H1 (cell line): ENCODE measurements at regions not wholly inside any gene's neighbourhood (a gene's known extent, or its start where the extent isn't known, plus 50 kb on each side); places are given as distances from the start of the nearest gene placed in this dataset.

Experiments used
- CTCF ChIA-PET: fragments of 300-600 bp; sonication (Branson Sonifier 250); formaldehyde crosslinking; loops from one replicate; lab custom pipeline; 2021; ENCODE audit not compliant: partially characterized antibody; lab: Charles Lee
- POLR2A ChIA-PET: fragments of 300-600 bp; sonication (Branson Sonifier 250); formaldehyde crosslinking; loops from one replicate; lab custom pipeline; 2021; ENCODE audit warnings: inconsistent platforms; ENCODE audit not compliant: partially characterized antibody; lab: Charles Lee
- DNase-seq, 2 experiments: peaks; one replicate each; pipeline versions ENCODE4 v3.0.0 to v3.0.0-alpha.2; 2010 to 2022; ENCODE audit warnings: low spot score in 2 of 2, low read depth in 1 of 2, mixed read lengths in 1 of 2
- FAIRE-seq: peaks from 2 replicates; lab custom pipeline; 2011; peaks lifted over from hg19 to GRCh38; lab: Jason Lieb, UNC
- H2AFZ ChIP-seq: 2 replicates; pipeline ENCODE4 v1.8.1; 2012; ENCODE audit warnings: low read length, inconsistent platforms
- H2AK5ac ChIP-seq: 2 replicates; pipeline ENCODE4 v1.6.1; 2013; ENCODE audit warnings: low read depth, low read length
- H2BK120ac ChIP-seq: replicated peaks from 2 replicates; pipeline ENCODE3; 2013; ENCODE audit warnings: low read depth, low read length, inconsistent platforms
- H2BK12ac ChIP-seq: 2 replicates; pipeline ENCODE4 v1.6.1; 2013; ENCODE audit warnings: low read depth, low read length
- H2BK15ac ChIP-seq: 2 replicates; pipeline ENCODE4 v1.6.1; 2013; ENCODE audit warnings: low read length
- H2BK20ac ChIP-seq: 2 replicates; pipeline ENCODE4 v1.6.1; 2013; ENCODE audit warnings: low read length
- H2BK5ac ChIP-seq: 2 replicates; pipeline ENCODE4 v1.6.1; 2013; ENCODE audit warnings: low read depth, low read length
- H3K14ac ChIP-seq: 2 replicates; pipeline ENCODE4 v1.6.1; 2013; ENCODE audit warnings: inconsistent platforms; ENCODE audit not compliant: insufficient read length
- H3K18ac ChIP-seq: 2 replicates; pipeline ENCODE4 v1.6.1; 2013; ENCODE audit warnings: low read length; ENCODE audit errors: extremely low read depth
- H3K23ac ChIP-seq: 2 replicates; pipeline ENCODE4 v1.6.1; 2013; ENCODE audit warnings: inconsistent platforms; ENCODE audit not compliant: insufficient read length
- H3K23me2 ChIP-seq: 2 replicates; pipeline ENCODE4 v1.6.1; 2013; ENCODE audit warnings: low read depth, low read length
- H3K27ac ChIP-seq: 2 replicates; pipeline ENCODE4 v1.6.1; 2011; ENCODE audit warnings: low read depth, low read length, inconsistent platforms
- H3K27me3 ChIP-seq, 4 experiments: replicated peaks in 1 of 4; 1 replicate in 1 of 4; 2 replicates in 3 of 4; pipeline versions ENCODE4 v1.6.1 to v1.8.1; 2011 to 2013; ENCODE audit warnings: low read length in 3 of 4, mild to moderate bottlenecking in 3 of 4, inconsistent platforms in 2 of 4, mixed read lengths in 2 of 4, moderate library complexity in 1 of 4; ENCODE audit not compliant: control insufficient read depth in 3 of 4, insufficient read depth in 3 of 4; ENCODE audit errors: extremely low read depth in 1 of 4
- H3K36me3 ChIP-seq, 4 experiments: 2 replicates each; pipeline versions ENCODE4 v1.6.1 to v1.8.1; 2011 to 2013; ENCODE audit warnings: mild to moderate bottlenecking in 4 of 4, low read length in 3 of 4, moderate library complexity in 2 of 4, control low read depth in 1 of 4, inconsistent platforms in 1 of 4; ENCODE audit not compliant: insufficient read depth in 4 of 4, control insufficient read depth in 2 of 4
- H3K4ac ChIP-seq: replicated peaks from 2 replicates; pipeline ENCODE3; 2013; ENCODE audit warnings: low read length, low read depth, mixed read lengths, inconsistent platforms; ENCODE audit not compliant: insufficient read length
- H3K4me1 ChIP-seq, 4 experiments: replicated peaks in 1 of 4; 1 replicate in 1 of 4; 2 replicates in 3 of 4; pipeline versions ENCODE4 v1.6.1 to v1.8.1; 2011 to 2013; ENCODE audit warnings: low read length in 3 of 4, inconsistent platforms in 2 of 4, mixed read lengths in 1 of 4; ENCODE audit not compliant: insufficient read depth in 4 of 4, control insufficient read depth in 3 of 4
- H3K4me2 ChIP-seq, 2 experiments: 2 replicates each; pipeline versions ENCODE4 v1.6.1 to v1.8.1; 2011 to 2013; ENCODE audit warnings: low read depth in 2 of 2, low read length in 2 of 2, control low read depth in 1 of 2, inconsistent platforms in 1 of 2, mild to moderate bottlenecking in 1 of 2; ENCODE audit not compliant: insufficient read depth in 1 of 2
- H3K4me3 ChIP-seq, 4 experiments: fragments of 200-600, 300-600 bp in 1 of 4; sonication (generic), shearing (Covaris generic), sonication (Bioruptor Twin) in 1 of 4; 2 replicates each; pipeline versions ENCODE4 v1.5.1 to v1.8.1; 2011 to 2016; ENCODE audit warnings: low read length in 4 of 4, low read depth in 3 of 4, control low read depth in 2 of 4, inconsistent platforms in 2 of 4, mild to moderate bottlenecking in 2 of 4, mixed read lengths in 1 of 4, moderate library complexity in 1 of 4; ENCODE audit not compliant: insufficient read depth in 2 of 4; ENCODE audit errors: extremely low read depth in 1 of 4
- H3K56ac ChIP-seq: replicated peaks from 2 replicates; pipeline ENCODE3; 2013; ENCODE audit warnings: low read depth, mild to moderate bottlenecking, mixed read lengths, low read length, inconsistent platforms; ENCODE audit not compliant: insufficient read length
- H3K79me1 ChIP-seq: 2 replicates; pipeline ENCODE4 v1.6.1; 2013; ENCODE audit warnings: low read depth, low read length, control low read depth
- H3K79me2 ChIP-seq, 2 experiments: 2 replicates each; pipeline versions ENCODE4 v1.6.1 to v1.8.1; 2012 to 2013; ENCODE audit warnings: low read length in 2 of 2, mild to moderate bottlenecking in 2 of 2, inconsistent platforms in 1 of 2; ENCODE audit not compliant: insufficient read depth in 2 of 2, control insufficient read depth in 1 of 2
- H3K9ac ChIP-seq, 4 experiments: replicated peaks in 1 of 4; 1 replicate in 1 of 4; 2 replicates in 3 of 4; pipeline versions ENCODE4 v1.6.1 to v1.8.1; 2011 to 2013; ENCODE audit warnings: low read depth in 3 of 4, low read length in 3 of 4, control low read depth in 2 of 4, mild to moderate bottlenecking in 2 of 4, moderate library complexity in 2 of 4, inconsistent platforms in 1 of 4; ENCODE audit errors: extremely low read depth in 1 of 4
- H3K9me3 ChIP-seq, 2 experiments: 2 replicates each; pipeline versions ENCODE4 v1.6.1 to v1.8.1; 2012 to 2013; ENCODE audit warnings: mild to moderate bottlenecking in 2 of 2, moderate library complexity in 2 of 2, control low read depth in 1 of 2, inconsistent platforms in 1 of 2, low read depth in 1 of 2, low read length in 1 of 2, mixed read lengths in 1 of 2; ENCODE audit not compliant: insufficient read depth in 2 of 2
- H4K20me1 ChIP-seq, 2 experiments: replicated peaks in 1 of 2; 2 replicates each; pipeline versions ENCODE3 to v1.8.1; 2011 to 2013; ENCODE audit warnings: inconsistent platforms in 2 of 2, low read length in 2 of 2, mild to moderate bottlenecking in 1 of 2; ENCODE audit not compliant: insufficient read depth in 2 of 2, control insufficient read depth in 1 of 2
- H4K5ac ChIP-seq: 2 replicates; pipeline ENCODE4 v1.6.1; 2013; ENCODE audit warnings: low read length, low read depth, mixed read lengths, inconsistent platforms; ENCODE audit not compliant: insufficient read length
- H4K8ac ChIP-seq: 2 replicates; pipeline ENCODE4 v1.8.0; 2013; ENCODE audit warnings: mild to moderate bottlenecking, moderate library complexity, low read length, inconsistent platforms; ENCODE audit not compliant: insufficient read depth; ENCODE audit errors: extremely low read depth
- H4K91ac ChIP-seq: replicated peaks from 2 replicates; pipeline ENCODE3; 2013; ENCODE audit warnings: low read length, mixed read lengths, inconsistent platforms; ENCODE audit not compliant: insufficient read length
- GABPA ChIP-seq: IDR thresholded peaks from 2 replicates; pipeline ENCODE4 v1.6.1; 2011; ENCODE audit warnings: mild to moderate bottlenecking, low read length, moderate library complexity, borderline replicate concordance; ENCODE audit not compliant: insufficient read depth
- TAF1 ChIP-seq: IDR thresholded peaks from 2 replicates; pipeline ENCODE4 v1.6.1; 2011; ENCODE audit warnings: mild to moderate bottlenecking, low read depth, low read length
- TEAD4 ChIP-seq: IDR thresholded peaks from 2 replicates; pipeline ENCODE4 v1.6.1; 2012; ENCODE audit warnings: low read depth, low read length, inconsistent platforms, mixed read lengths
- WGBS, 2 experiments: shearing (Covaris generic) in 1 of 2; methylation state at CpG; one replicate each; pipeline versions ENCODE4 v1.1.6 to v1.1.7; 2013 to 2015; ENCODE audit warnings: low lambda C conversion rate in 2 of 2, mixed read lengths in 2 of 2, inconsistent platforms in 1 of 2, low coverage in 1 of 2, missing lambda C conversion rate in 1 of 2; ENCODE audit not compliant: insufficient replicate concordance in 2 of 2, insufficient coverage in 1 of 2, insufficient read length in 1 of 2; ENCODE audit errors: extremely low coverage in 1 of 2, missing lambda C conversion rate in 1 of 2; 5-methylcytosine and 5-hydroxymethylcytosine counted together

GRCh38 chr6:24057030-24057429, 69.0 kb upstream of the NRSN1 start:
- TF ChIP-seq TEAD4 = no peak
- TF ChIP-seq GABPA = no peak
- TF ChIP-seq TAF1 = no peak

More at GRCh38 chr6:24057030-24057429, 69.0 kb upstream of the NRSN1 start:
- Histone ChIP-seq H3K4me2 (no peak overlapping the region), H3K79me2 (no peaks in the 10 kb centered on the region), H2BK15ac (no peak overlapping the region), H2BK20ac (no peak overlapping the region), H3K23ac (no peak overlapping the region), H3K56ac (no peak overlapping the region), H2AK5ac (no peak overlapping the region), H3K14ac (no peak overlapping the region), H3K4me1 (no peaks in the 10 kb centered on the region), H4K20me1 (no peaks in the 10 kb centered on the region), H3K36me3 (no peaks in the 10 kb centered on the region), H2BK5ac (no peak overlapping the region), H2BK120ac (no peak overlapping the region), H4K8ac (no peak overlapping the region), H4K91ac (no peak overlapping the region), H3K27ac (no peak overlapping the region), H3K18ac (no peak overlapping the region), H3K4me3 (no peak overlapping the region), H3K27me3 (peaks cover 0 to 1% (median 0%) of the 10 kb centered on the region in 4 experiments; a peak in 1 of 7 replicates), H2BK12ac (no peak overlapping the region), H3K79me1 (no peaks in the 10 kb centered on the region), H3K23me2 (no peaks in the 10 kb centered on the region), H3K9me3 (no peaks in the 10 kb centered on the region), H3K4ac (no peak overlapping the region), H4K5ac (no peak overlapping the region), H3K9ac (no peak overlapping the region), H2AFZ (no peak overlapping the region)
- FAIRE-seq (no peak), DNase-seq (no peak)
- ChIA-PET CTCF (interaction anchor here (1.2 kb wide), 1 partner anchor 147 kb away, joined by 4 read pairs; no protein-coding TSS in a partner anchor), POLR2A (no interaction called here)
- WGBS, 2 experiments = 94% methylated on average over 3 of the region's 3 CpGs; no CpG with 5 or more reads in 1 of the 2 experiments
